GM21367 (cell line): ENCODE measurements at regions not wholly inside any gene's neighbourhood (a gene's known extent, or its start where the extent isn't known, plus 50 kb on each side); places are given as distances from the start of the nearest gene placed in this dataset.

Experiments
- ATAC-seq: cut with Tn5 transposase; IDR thresholded peaks from one replicate; pipeline ENCODE4 v1.9.1; 2021; ENCODE audit not compliant: unreplicated experiment

- no peak for ATAC-seq
Observed at GRCh38 chr13:107767119-107767518, 448.2 kb downstream of the LIG4 start.

- no peak for ATAC-seq
Observed at GRCh38 chr13:107765724-107766401, 449.5 kb downstream of the LIG4 start.

GRCh38 chr13:107764046-107764445, 451.3 kb downstream of the LIG4 start:
- ATAC-seq = no peak

GRCh38 chr13:107753748-107754147, 461.6 kb downstream of the LIG4 start:
- no peak for ATAC-seq

GRCh38 chr13:107753291-107753690, 462.0 kb downstream of the LIG4 start:
- no peak for ATAC-seq

GRCh38 chr13:107743983-107744382, 471.4 kb downstream of the LIG4 start:
- ATAC-seq = no peak

- no peak for ATAC-seq
Observed at GRCh38 chr13:107743526-107743925, 471.8 kb downstream of the LIG4 start.

GRCh38 chr13:107743100-107743499, 472.2 kb downstream of the LIG4 start:
- no peak for ATAC-seq

- ATAC-seq = no peak
Observed at GRCh38 chr13:107742544-107742943, 472.8 kb downstream of the LIG4 start.

GRCh38 chr13:107738004-107738403, 477.3 kb downstream of the LIG4 start:
- no peak for ATAC-seq

GRCh38 chr13:107736731-107737130, 478.6 kb downstream of the LIG4 start:
- no peak for ATAC-seq

GRCh38 chr13:107736170-107736569, 479.2 kb downstream of the LIG4 start:
- no peak for ATAC-seq

GRCh38 chr13:107734891-107735625, 480.3 kb downstream of the LIG4 start:
- ATAC-seq = no peak

- ATAC-seq = no peak
Observed at GRCh38 chr13:107733276-107733675, 482.1 kb downstream of the LIG4 start.

GRCh38 chr13:107730813-107731212, 484.5 kb downstream of the LIG4 start:
- no peak for ATAC-seq

- ATAC-seq = no peak
Observed at GRCh38 chr13:107721125-107721869, 494.0 kb downstream of the LIG4 start.

GRCh38 chr13:107716741-107717140, 498.6 kb downstream of the LIG4 start:
- no peak for ATAC-seq

- no peak for ATAC-seq
Observed at GRCh38 chr13:107716241-107716640, 499.1 kb downstream of the LIG4 start.

GRCh38 chr13:107715496-107715895, 499.8 kb downstream of the LIG4 start:
- no peak for ATAC-seq

- no peak for ATAC-seq
Observed at GRCh38 chr13:107713314-107713713, 502.0 kb downstream of the LIG4 start.

- ATAC-seq = no peak
Observed at GRCh38 chr13:107712145-107712860, 503.0 kb downstream of the LIG4 start.
